ENCODE measurements at regions not wholly inside any gene's neighbourhood (a gene's known extent, or its start where the extent isn't known, plus 50 kb on each side); places are given as distances from the start of the nearest gene placed in this dataset.

DNA sequence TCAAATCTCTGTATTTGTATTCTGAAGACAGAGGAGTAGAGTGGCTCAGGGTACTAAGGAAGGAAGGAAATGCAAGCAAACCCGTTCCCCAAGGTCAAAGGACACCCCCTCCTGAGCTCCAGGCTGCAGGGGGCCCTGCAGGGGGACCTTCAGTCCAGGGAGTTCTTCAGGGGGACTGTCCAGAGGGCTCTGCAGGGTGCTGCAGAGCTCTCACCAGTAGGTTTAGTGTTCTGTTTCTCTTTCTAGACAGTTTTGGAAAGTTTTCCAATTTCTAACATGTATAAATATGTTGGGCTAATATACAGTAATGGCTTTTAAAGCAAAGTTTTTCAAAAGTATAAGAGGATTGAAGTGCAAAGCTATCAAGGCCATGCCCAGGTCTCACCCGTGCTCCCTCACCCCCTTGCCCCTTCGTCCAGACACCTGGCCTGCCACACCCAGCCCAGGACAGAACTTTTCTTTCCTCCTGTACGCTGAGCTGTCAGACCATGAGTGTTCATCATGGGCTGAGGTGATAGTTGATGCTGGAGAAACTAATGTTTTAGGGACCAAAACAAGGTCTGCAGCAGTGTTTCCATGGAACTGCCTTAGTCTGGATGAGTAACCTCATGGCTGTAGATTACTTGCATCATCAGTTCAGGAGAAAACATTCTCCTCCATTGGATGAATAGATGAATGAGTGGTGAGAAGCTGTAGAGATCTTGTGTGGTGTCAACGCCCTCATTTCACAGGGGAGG, 134.2 kb downstream of the GLI2 start:
- Histone ChIP-seq H3K27ac (ENCODE audit: low read length) (no peak overlapping the region), H2AFZ (ENCODE audit: low read length) (no peak overlapping the region), H3K4me2 (ENCODE audit: low read length) (no peak overlapping the region), H3K9me2 (replicated peaks; ENCODE audit: low read length) (no peaks in the 10 kb centered on the region), H3K4me3 (ENCODE audit: low read length) (no peak overlapping the region), H3K27me3 (ENCODE audit: low read length) (no peaks in the 10 kb centered on the region), H3K9me3 (ENCODE audit: low read length) (no peaks in the 10 kb centered on the region), H3F3A (ENCODE audit: low read length, unreplicated experiment) (no peaks in the 10 kb centered on the region), H3K4me1 (ENCODE audit: insufficient read depth, low read length) (peaks cover 11% of the 10 kb centered on the region), H3K9ac (ENCODE audit: low read length) (no peak overlapping the region), H3K79me2 (ENCODE audit: low read length) (no peaks in the 10 kb centered on the region), H3K36me3 (ENCODE audit: low read depth, low read length) (no peaks in the 10 kb centered on the region), H4K20me1 (ENCODE audit: low read length) (no peaks in the 10 kb centered on the region)
- no peak for DNase-seq
- BruUV-seq (replicated peaks), result no TSS peak
- TF ChIP-seq EZH2phosphoT487 (IDR thresholded peaks at IDR 0.05; ENCODE audit: borderline replicate concordance, low read length) (no peak), EZH2 (IDR thresholded peaks at IDR 0.05; ENCODE audit: low read length, unreplicated experiment) (no peak)
- TF ChIP-seq, protein P1, sequence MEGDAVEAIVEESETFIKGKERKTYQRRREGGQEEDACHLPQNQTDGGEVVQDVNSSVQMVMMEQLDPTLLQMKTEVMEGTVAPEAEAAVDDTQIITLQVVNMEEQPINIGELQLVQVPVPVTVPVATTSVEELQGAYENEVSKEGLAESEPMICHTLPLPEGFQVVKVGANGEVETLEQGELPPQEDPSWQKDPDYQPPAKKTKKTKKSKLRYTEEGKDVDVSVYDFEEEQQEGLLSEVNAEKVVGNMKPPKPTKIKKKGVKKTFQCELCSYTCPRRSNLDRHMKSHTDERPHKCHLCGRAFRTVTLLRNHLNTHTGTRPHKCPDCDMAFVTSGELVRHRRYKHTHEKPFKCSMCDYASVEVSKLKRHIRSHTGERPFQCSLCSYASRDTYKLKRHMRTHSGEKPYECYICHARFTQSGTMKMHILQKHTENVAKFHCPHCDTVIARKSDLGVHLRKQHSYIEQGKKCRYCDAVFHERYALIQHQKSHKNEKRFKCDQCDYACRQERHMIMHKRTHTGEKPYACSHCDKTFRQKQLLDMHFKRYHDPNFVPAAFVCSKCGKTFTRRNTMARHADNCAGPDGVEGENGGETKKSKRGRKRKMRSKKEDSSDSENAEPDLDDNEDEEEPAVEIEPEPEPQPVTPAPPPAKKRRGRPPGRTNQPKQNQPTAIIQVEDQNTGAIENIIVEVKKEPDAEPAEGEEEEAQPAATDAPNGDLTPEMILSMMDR (conservative IDR thresholded peaks at IDR 0.05; ENCODE audit: low read depth, low read length), result no peak
- intact Hi-C loops (cut with micrococcal nuclease), result loop anchor here (5.0 kb wide), 2 partner anchors 67 to 133 kb away; partner anchors contain the start of gene GLI2
- ATAC-seq, result no peak
- POLR2A ChIA-PET (ENCODE audit: unreplicated experiment), result no interaction called here
- CTCF ChIA-PET, result no interaction called here

DNA sequence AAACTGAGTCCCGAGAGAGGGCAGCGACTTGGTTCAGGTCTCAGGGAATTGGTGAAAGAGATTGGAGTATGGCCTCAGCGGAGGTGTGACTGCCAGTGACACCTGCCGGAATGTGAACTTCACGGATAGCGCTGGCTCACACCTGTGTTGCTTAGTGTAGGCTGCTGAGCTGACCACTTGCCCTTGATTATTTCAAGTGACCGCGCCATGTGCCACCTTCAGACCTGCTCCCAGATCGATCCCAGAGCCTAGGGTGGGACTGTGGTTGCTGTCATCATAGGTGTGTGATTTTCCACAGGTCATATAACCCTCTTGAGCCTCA, 134.8 kb downstream of the GLI2 start:
- no peaks in the 10 kb centered on the region for H3K27me3 ChIP-seq (ENCODE audit: low read length)
- CTCF ChIA-PET, result no interaction called here
- no peak for ATAC-seq

More for the DNA sequence above, 134.8 kb downstream of the GLI2 start:
- H2AFZ ChIP-seq (ENCODE audit: low read length), result no peak overlapping the region
- no peaks in the 10 kb centered on the region for H3K9me3 ChIP-seq (ENCODE audit: low read length)
- H3K79me2 ChIP-seq (ENCODE audit: low read length), result no peaks in the 10 kb centered on the region
- H3K4me2 ChIP-seq (ENCODE audit: low read length), result no peak overlapping the region
- no peaks in the 10 kb centered on the region for H4K20me1 ChIP-seq (ENCODE audit: low read length)
- H3K36me3 ChIP-seq (ENCODE audit: low read depth, low read length), result no peaks in the 10 kb centered on the region
- no peaks in the 10 kb centered on the region for H3F3A ChIP-seq (ENCODE audit: low read length, unreplicated experiment)
- H3K9me2 ChIP-seq (replicated peaks; ENCODE audit: low read length), result no peaks in the 10 kb centered on the region
- POLR2A ChIA-PET (ENCODE audit: unreplicated experiment), result no interaction called here
- intact Hi-C loops (cut with micrococcal nuclease), result no loop called here
- H3K4me1 ChIP-seq (ENCODE audit: insufficient read depth, low read length), result peaks cover 11% of the 10 kb centered on the region
- BruUV-seq (replicated peaks), result no TSS peak
- no peak overlapping the region for H3K27ac ChIP-seq (ENCODE audit: low read length)
- no peak for TF ChIP-seq EZH2 (IDR thresholded peaks at IDR 0.05; ENCODE audit: low read length, unreplicated experiment)
- no peak for TF ChIP-seq EZH2phosphoT487 (IDR thresholded peaks at IDR 0.05; ENCODE audit: borderline replicate concordance, low read length)
- TF ChIP-seq, protein P1 (conservative IDR thresholded peaks at IDR 0.05; ENCODE audit: low read depth, low read length), result no peak
- no peak overlapping the region for H3K9ac ChIP-seq (ENCODE audit: low read length)
- no peak for DNase-seq
- no peak overlapping the region for H3K4me3 ChIP-seq (ENCODE audit: low read length)

Measured in PC-3 (cell line).